Ovary (tissue), 7 donors: ENCODE measurements at regions not wholly inside any gene's neighbourhood (a gene's known extent, or its start where the extent isn't known, plus 50 kb on each side); places are given as distances from the start of the nearest gene placed in this dataset.
A peak's percentile ranks its signal among the peaks of the same experiment; 100 is the strongest.

ENCODE experiments used
- DNase-seq, 5 donors: peaks; one replicate each; pipeline ENCODE4 v3.0.0-alpha.2; 2019 to 2020
- H3K27ac ChIP-seq, 2 donors: fragments of 200-600 bp; one replicate each; pipeline versions ENCODE4 v1.5.1 to v1.8.0; 2019 to 2022
- H3K27me3 ChIP-seq: fragments of 200-600 bp; one replicate; pipeline ENCODE4 v1.8.0; 2022
- H3K36me3 ChIP-seq: fragments of 200-600 bp; sonication (generic); one replicate; pipeline ENCODE4 v1.5.1; 2019
- H3K4me1 ChIP-seq: one replicate; pipeline ENCODE4 v1.8.1; 2013; ENCODE audit warnings: mild to moderate bottlenecking, moderate library complexity; ENCODE audit not compliant: insufficient read depth
- H3K4me3 ChIP-seq: fragments of 200-600 bp; sonication (generic); one replicate; pipeline ENCODE4 v1.5.1; 2017
- H3K9me3 ChIP-seq, 2 donors: fragments of 200-600 bp in 1 of 2; sonication (generic) in 1 of 2; one replicate each; pipeline versions ENCODE4 v1.5.1 to v1.8.1; 2013 to 2019; ENCODE audit warnings: mild to moderate bottlenecking in 1 of 2, moderate library complexity in 1 of 2
- EP300 ChIP-seq: sonication (generic); formaldehyde crosslinking; IDR thresholded peaks from one replicate; pipeline ENCODE4 v1.6.1; 2017; ENCODE audit warnings: antibody characterized with exemption
- POLR2A ChIP-seq: fragments of 450-650 bp; IDR thresholded peaks from one replicate; pipeline ENCODE4 v1.6.1; 2017; ENCODE audit warnings: antibody characterized with exemption, mild to moderate bottlenecking, moderate library complexity
- WGBS, 3 donors: extraction: QIAGEN DNeasy Blood & Tissue Kit in 1 of 3; methylation state at CpG; one replicate each; pipeline versions ENCODE4 v1.1.5 to v1.1.7; 2013 to 2017; 5-methylcytosine and 5-hydroxymethylcytosine counted together
- intact Hi-C, 4 donors: fragments of 100-400 bp; cut with DNase I; formaldehyde crosslinking; loops; one replicate each; pipeline versions ENCODE4 v1.11.0 to v1.15.1; 2022 to 2023
- TF ChIP-seq, protein P1 (sequence below), 3 donors: fragments of 450-650 bp in 2 of 3; fragments of 200-600 bp in 1 of 3; IDR thresholded peaks; one replicate each; pipeline versions ENCODE4 v1.5.1 to v1.8.0; 2016 to 2022; ENCODE audit warnings: antibody characterized with exemption in 3 of 3, mild to moderate bottlenecking in 1 of 3
- donor health status: DM: no; HTN: no; CAD: no; lungs with moderate emphysema.
- donor health status: DM: no; HTN: no; CAD: no.
- donor health status: Bipolar disorder and iron deficiency.
- donor health status: DM: no; HTN: no; CAD: no.
- donor health status: DM: yes; HTN: yes; CAD: no.

- Histone ChIP-seq H3K9me3 (no peaks in the 10 kb centered on the region), H3K27me3 (no peaks in the 10 kb centered on the region), H3K4me1 (peaks cover 5% of the 10 kb centered on the region), H3K27ac (no peak overlapping the region), H3K36me3 (no peaks in the 10 kb centered on the region), H3K4me3 (no peak overlapping the region)
- no peak for DNase-seq
- intact Hi-C loops: no loop called here
- TF ChIP-seq POLR2A (no peak), EP300 (no peak)
- TF ChIP-seq, protein P1, sequence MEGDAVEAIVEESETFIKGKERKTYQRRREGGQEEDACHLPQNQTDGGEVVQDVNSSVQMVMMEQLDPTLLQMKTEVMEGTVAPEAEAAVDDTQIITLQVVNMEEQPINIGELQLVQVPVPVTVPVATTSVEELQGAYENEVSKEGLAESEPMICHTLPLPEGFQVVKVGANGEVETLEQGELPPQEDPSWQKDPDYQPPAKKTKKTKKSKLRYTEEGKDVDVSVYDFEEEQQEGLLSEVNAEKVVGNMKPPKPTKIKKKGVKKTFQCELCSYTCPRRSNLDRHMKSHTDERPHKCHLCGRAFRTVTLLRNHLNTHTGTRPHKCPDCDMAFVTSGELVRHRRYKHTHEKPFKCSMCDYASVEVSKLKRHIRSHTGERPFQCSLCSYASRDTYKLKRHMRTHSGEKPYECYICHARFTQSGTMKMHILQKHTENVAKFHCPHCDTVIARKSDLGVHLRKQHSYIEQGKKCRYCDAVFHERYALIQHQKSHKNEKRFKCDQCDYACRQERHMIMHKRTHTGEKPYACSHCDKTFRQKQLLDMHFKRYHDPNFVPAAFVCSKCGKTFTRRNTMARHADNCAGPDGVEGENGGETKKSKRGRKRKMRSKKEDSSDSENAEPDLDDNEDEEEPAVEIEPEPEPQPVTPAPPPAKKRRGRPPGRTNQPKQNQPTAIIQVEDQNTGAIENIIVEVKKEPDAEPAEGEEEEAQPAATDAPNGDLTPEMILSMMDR (IDR thresholded peaks at IDR 0.05): no peak
- 71 to 84% (median 73%) methylated on average over 6 of the region's 6 CpGs for WGBS, 3 donors
Measured at GRCh38 chr2:44097322-44097907, 71.3 kb upstream of the PPM1B start.

DNA sequence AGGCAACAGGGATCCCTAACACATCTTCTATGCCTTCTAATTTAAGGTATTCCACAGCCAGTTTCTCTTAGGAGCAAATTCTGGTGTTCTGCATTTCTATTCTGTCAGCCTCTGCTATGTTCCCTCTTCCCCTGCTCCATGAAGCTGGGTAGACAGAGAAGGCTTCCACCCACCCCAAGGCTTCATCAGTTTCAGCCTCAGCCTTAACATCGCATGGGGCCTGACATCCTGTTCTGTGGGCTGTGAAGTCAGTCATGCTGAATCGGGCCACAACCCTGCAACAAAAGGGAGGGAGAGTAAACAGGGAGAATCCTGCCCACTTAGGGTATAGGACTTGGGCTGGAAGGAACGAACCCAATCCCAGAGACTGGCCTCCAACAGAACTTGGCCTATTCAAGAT lies 70.6 kb upstream of the PPM1B start:
- Histone ChIP-seq H3K27me3 (no peaks in the 10 kb centered on the region), H3K36me3 (no peaks in the 10 kb centered on the region), H3K4me1 (peaks cover 5% of the 10 kb centered on the region), H3K4me3 (no peak overlapping the region), H3K27ac (no peak overlapping the region), H3K9me3 (no peaks in the 10 kb centered on the region)
- DNase-seq: no peak
- no peak for TF ChIP-seq EP300
- TF ChIP-seq, protein P1 (IDR thresholded peaks at IDR 0.05): no peak
- TF ChIP-seq POLR2A: no peak
- WGBS, 3 donors: 77 to 87% (median 85%) methylated on average over 3 of the region's 3 CpGs
- intact Hi-C loops: no loop called here

DNA sequence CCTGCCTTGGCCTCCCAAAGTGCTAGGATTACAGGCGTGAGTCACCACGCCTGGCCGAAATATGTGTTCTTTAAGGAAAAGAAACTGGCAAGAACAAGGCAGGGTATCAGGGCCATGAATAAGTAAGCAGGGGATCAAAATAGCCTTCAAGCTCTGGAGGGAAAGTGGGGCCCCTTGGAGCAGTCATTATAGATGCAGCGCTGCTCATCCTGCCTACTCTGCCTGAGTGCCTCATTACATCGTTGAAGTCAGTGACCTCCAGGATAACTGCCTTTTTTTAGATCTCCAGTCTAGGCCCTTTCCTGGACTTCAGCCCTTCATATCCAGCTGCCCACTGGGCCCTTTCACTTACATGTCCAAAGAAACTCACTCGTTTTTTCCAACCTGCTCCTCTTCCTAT lies 69.8 kb upstream of the PPM1B start:
- no peak for DNase-seq
- no peaks in the 10 kb centered on the region for H3K36me3 ChIP-seq
- peaks cover 5% of the 10 kb centered on the region for H3K4me1 ChIP-seq
- H3K27me3 ChIP-seq: no peaks in the 10 kb centered on the region
- no peaks in the 10 kb centered on the region for H3K9me3 ChIP-seq
- WGBS, 3 donors: 87 to 92% (median 92%) methylated on average over 6 of the region's 6 CpGs
- H3K27ac ChIP-seq: no peak overlapping the region
- intact Hi-C loops: no loop called here
- TF ChIP-seq POLR2A (no peak), EP300 (no peak)
- TF ChIP-seq, protein P1 (IDR thresholded peaks at IDR 0.05): no peak
- no peak overlapping the region for H3K4me3 ChIP-seq

DNA sequence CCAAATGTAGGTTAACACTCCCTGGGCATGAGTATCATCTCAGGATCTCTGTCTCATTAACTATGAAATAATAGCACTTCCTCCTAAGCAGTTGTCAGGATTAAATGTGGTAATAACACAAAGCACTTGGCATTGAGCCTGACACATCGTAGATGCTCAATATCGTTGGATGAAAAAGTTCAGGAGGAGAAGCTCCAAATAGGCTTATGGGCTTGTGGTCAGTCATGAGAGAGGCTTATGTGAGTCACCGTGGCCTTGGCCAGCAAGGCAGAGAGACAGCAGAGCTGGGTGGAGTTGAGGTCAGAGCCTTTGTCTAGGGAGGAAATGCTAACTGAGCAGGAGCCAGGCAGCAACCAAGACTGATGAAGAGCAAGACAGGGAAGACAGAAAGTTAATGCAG lies 68.3 kb upstream of the PPM1B start:
- WGBS, 3 donors: 6 to 15% (median 10%) methylated on average over 3 of the region's 3 CpGs
- intact Hi-C loops: no loop called here
- Histone ChIP-seq H3K36me3 (no peaks in the 10 kb centered on the region), H3K4me1 (peaks cover 5% of the 10 kb centered on the region), H3K4me3 (no peak overlapping the region), H3K27me3 (no peaks in the 10 kb centered on the region), H3K27ac (no peak overlapping the region), H3K9me3 (no peaks in the 10 kb centered on the region)
- TF ChIP-seq, protein P1 (IDR thresholded peaks at IDR 0.05): no peak
- TF ChIP-seq EP300: no peak
- no peak for TF ChIP-seq POLR2A
- peak in 4 of 5 donors; percentile 28 to 50 (median 40) for DNase-seq
